ENCODE measurements at regions not wholly inside any gene's neighbourhood (a gene's known extent, or its start where the extent isn't known, plus 50 kb on each side); places are given as distances from the start of the nearest gene placed in this dataset.

DNA sequence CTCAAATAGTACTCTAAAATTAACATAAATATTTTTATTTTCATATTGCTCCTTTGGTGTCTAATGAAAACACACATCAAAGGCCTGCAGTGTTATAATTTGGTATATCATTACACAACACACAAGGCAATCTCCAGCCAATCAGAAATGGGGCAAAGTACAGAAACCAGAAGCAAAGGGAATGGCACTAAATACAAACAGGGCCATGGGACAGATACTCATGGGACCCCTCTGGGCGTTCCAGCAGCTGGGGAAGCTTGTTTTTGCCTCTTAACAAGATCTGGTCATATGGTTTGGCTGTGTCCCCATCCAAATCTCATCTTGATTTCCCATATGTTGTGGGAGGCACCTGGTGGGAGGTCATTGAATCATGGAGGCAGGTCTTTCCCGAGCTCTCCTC is 551.8 kb upstream of the NRP1 start:
- dilution Hi-C loops (cut with MboI; ENCODE audit: extremely low pct_ligation_motif_present, low sequenced_read_pairs), result no loop called here
- FAIRE-seq (no peak), DNase-seq (ENCODE audit: low read depth, low spot score) (no peak)

DNA sequence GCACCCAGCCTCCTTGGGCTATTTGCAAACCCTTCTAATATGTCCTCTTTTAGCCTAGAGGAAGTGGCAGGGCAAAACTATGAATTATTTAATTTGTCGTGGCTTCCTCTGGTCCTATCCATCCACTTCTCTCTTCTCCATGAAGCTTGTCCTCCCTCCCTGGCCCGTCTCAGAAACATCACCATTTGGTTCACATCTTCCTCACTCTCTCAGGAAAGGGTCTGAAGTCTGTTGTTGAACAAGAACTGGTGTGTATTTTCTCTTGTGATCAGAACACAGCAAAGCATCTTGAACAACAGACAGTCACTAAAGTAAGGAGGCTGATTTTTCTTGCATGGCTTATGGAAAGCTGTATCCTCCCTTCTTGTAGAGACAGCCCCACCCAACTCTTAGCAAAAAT is 550.1 kb upstream of the NRP1 start:
- Histone ChIP-seq H3K79me2 (ENCODE audit: control insufficient read depth, insufficient read depth, low read length) (no peaks in the 10 kb centered on the region), H3K4me2 (ENCODE audit: control insufficient read depth, extremely low read depth, insufficient read depth, low read depth, low read length) (no peak overlapping the region), H3K4me3 (ENCODE audit: control insufficient read depth in 2 of 3, extremely low read depth in 1 of 3, insufficient read depth in 2 of 3, low read depth in 1 of 3, low read length in 3 of 3) (no peak overlapping the region), H3K9me1 (ENCODE audit: control insufficient read depth, extremely low read depth, insufficient read depth, low read length) (no peaks in the 10 kb centered on the region), H3K9ac (ENCODE audit: control insufficient read depth, extremely low read depth, insufficient read depth, low read length) (no peak overlapping the region), H3K36me3 (ENCODE audit: control insufficient read depth in 2 of 2, extremely low read depth in 1 of 2, insufficient read depth in 2 of 2, low read length in 2 of 2) (no peaks in the 10 kb centered on the region), H3K4me1 (ENCODE audit: control insufficient read depth, extremely low read depth, insufficient read depth, low read length) (no peaks in the 10 kb centered on the region), H3K27ac (ENCODE audit: control insufficient read depth, insufficient read depth, low read length) (no peak overlapping the region), H3K9me3 (ENCODE audit: control insufficient read depth, low read depth, low read length) (no peaks in the 10 kb centered on the region), H2AFZ (ENCODE audit: control insufficient read depth, low read length) (no peak overlapping the region), H3K27me3 (ENCODE audit: control insufficient read depth, extremely low read depth, insufficient read depth, low read length) (no peaks in the 10 kb centered on the region), H4K20me1 (ENCODE audit: control insufficient read depth, extremely low read depth, insufficient read depth, low read length) (no peaks in the 10 kb centered on the region)
- dilution Hi-C loops (cut with MboI; ENCODE audit: extremely low pct_ligation_motif_present, low sequenced_read_pairs), result no loop called here
- DNase-seq (ENCODE audit: low read depth, low spot score) (no peak), FAIRE-seq (no peak)
- TF ChIP-seq EZH2 (IDR thresholded peaks at IDR 0.05; ENCODE audit: low read length), result no peak
- TF ChIP-seq, protein P1, sequence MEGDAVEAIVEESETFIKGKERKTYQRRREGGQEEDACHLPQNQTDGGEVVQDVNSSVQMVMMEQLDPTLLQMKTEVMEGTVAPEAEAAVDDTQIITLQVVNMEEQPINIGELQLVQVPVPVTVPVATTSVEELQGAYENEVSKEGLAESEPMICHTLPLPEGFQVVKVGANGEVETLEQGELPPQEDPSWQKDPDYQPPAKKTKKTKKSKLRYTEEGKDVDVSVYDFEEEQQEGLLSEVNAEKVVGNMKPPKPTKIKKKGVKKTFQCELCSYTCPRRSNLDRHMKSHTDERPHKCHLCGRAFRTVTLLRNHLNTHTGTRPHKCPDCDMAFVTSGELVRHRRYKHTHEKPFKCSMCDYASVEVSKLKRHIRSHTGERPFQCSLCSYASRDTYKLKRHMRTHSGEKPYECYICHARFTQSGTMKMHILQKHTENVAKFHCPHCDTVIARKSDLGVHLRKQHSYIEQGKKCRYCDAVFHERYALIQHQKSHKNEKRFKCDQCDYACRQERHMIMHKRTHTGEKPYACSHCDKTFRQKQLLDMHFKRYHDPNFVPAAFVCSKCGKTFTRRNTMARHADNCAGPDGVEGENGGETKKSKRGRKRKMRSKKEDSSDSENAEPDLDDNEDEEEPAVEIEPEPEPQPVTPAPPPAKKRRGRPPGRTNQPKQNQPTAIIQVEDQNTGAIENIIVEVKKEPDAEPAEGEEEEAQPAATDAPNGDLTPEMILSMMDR (optimal IDR thresholded peaks at IDR 0.05 in 1 of 3, IDR thresholded peaks at IDR 0.05 in 1 of 3, conservative IDR thresholded peaks at IDR 0.05 in 1 of 3; ENCODE audit: extremely low read depth in 1 of 3, insufficient read depth in 2 of 3, low read length in 3 of 3), result no peak

More for the DNA sequence above, 551.8 kb upstream of the NRP1 start:
- H3K79me2 ChIP-seq (ENCODE audit: control insufficient read depth, insufficient read depth, low read length), result no peaks in the 10 kb centered on the region
- H3K9me1 ChIP-seq (ENCODE audit: control insufficient read depth, extremely low read depth, insufficient read depth, low read length), result no peaks in the 10 kb centered on the region
- H2AFZ ChIP-seq (ENCODE audit: control insufficient read depth, low read length), result no peak overlapping the region
- H3K36me3 ChIP-seq (ENCODE audit: control insufficient read depth in 2 of 2, extremely low read depth in 1 of 2, insufficient read depth in 2 of 2, low read length in 2 of 2), result no peaks in the 10 kb centered on the region
- no peak overlapping the region for H3K9ac ChIP-seq (ENCODE audit: control insufficient read depth, extremely low read depth, insufficient read depth, low read length)
- no peak overlapping the region for H3K27ac ChIP-seq (ENCODE audit: control insufficient read depth, insufficient read depth, low read length)
- no peak overlapping the region for H3K4me3 ChIP-seq (ENCODE audit: control insufficient read depth in 2 of 3, extremely low read depth in 1 of 3, insufficient read depth in 2 of 3, low read depth in 1 of 3, low read length in 3 of 3)
- no peaks in the 10 kb centered on the region for H4K20me1 ChIP-seq (ENCODE audit: control insufficient read depth, extremely low read depth, insufficient read depth, low read length)
- H3K9me3 ChIP-seq (ENCODE audit: control insufficient read depth, low read depth, low read length), result no peaks in the 10 kb centered on the region
- H3K27me3 ChIP-seq (ENCODE audit: control insufficient read depth, extremely low read depth, insufficient read depth, low read length), result no peaks in the 10 kb centered on the region
- H3K4me1 ChIP-seq (ENCODE audit: control insufficient read depth, extremely low read depth, insufficient read depth, low read length), result no peaks in the 10 kb centered on the region
- TF ChIP-seq EZH2 (IDR thresholded peaks at IDR 0.05; ENCODE audit: low read length), result no peak
- TF ChIP-seq, protein P1 (optimal IDR thresholded peaks at IDR 0.05 in 1 of 3, IDR thresholded peaks at IDR 0.05 in 1 of 3, conservative IDR thresholded peaks at IDR 0.05 in 1 of 3; ENCODE audit: extremely low read depth in 1 of 3, insufficient read depth in 2 of 3, low read length in 3 of 3), result no peak
- H3K4me2 ChIP-seq (ENCODE audit: control insufficient read depth, extremely low read depth, insufficient read depth, low read depth, low read length), result no peak overlapping the region

Measured in keratinocyte (primary cell).